OCI-LY7 (cell line): ENCODE measurements at regions not wholly inside any gene's neighbourhood (a gene's known extent, or its start where the extent isn't known, plus 50 kb on each side); places are given as distances from the start of the nearest gene placed in this dataset.

Source experiments
- BruUV-seq: library from RNA; stranded (reverse); fragments of 400-500 nt; replicated peaks from 2 replicates; lab custom pipeline; 2021; lab: Mats Ljungman, UMichigan
- CTCF ChIA-PET: fragments of 300-600 bp; sonication (Branson Sonifier 250); formaldehyde crosslinking; loops from one replicate; lab custom pipeline; 2022; ENCODE audit warnings: antibody characterized with exemption; ENCODE audit not compliant: unreplicated experiment; lab: Charles Lee
- POLR2A ChIA-PET: fragments of 300-600 bp; sonication (Branson Sonifier 250); formaldehyde crosslinking; loops from one replicate; lab custom pipeline; 2022; ENCODE audit warnings: antibody characterized with exemption; lab: Charles Lee
- DNase-seq: peaks from one replicate; pipeline ENCODE4 v3.0.0-alpha.2; 2015; ENCODE audit warnings: low spot score
- H2AFZ ChIP-seq: fragments of 200-600 bp; sonication (generic), shearing (Covaris generic); 2 replicates; pipeline ENCODE4 v1.6.1; 2014; ENCODE audit warnings: mild to moderate bottlenecking, antibody characterized with exemption, low read length, moderate library complexity
- H3K27ac ChIP-seq: fragments of 200-600 bp; sonication (generic); 2 replicates; pipeline ENCODE4 v1.5.1; 2014; ENCODE audit warnings: mixed run types, low read depth, mild to moderate bottlenecking, moderate library complexity, low read length, inconsistent platforms; ENCODE audit not compliant: poor library complexity, severe bottlenecking
- H3K36me3 ChIP-seq: fragments of 200-600 bp; sonication (generic); 2 replicates; pipeline ENCODE4 v1.6.1; 2014; ENCODE audit warnings: mild to moderate bottlenecking, antibody characterized with exemption, low read length, moderate library complexity, mixed read lengths; ENCODE audit not compliant: insufficient read depth
- H3K4me1 ChIP-seq: fragments of 200-600 bp; sonication (generic); 2 replicates; pipeline ENCODE4 v1.5.1; 2014; ENCODE audit warnings: mild to moderate bottlenecking, low read length; ENCODE audit not compliant: insufficient read depth, poor library complexity, severe bottlenecking
- H3K4me2 ChIP-seq: fragments of 200-600 bp; sonication (generic); 2 replicates; pipeline ENCODE4 v1.6.1; 2014; ENCODE audit warnings: mild to moderate bottlenecking, low read length
- H3K4me3 ChIP-seq: fragments of 200-600 bp; sonication (generic); 2 replicates; pipeline ENCODE4 v1.5.1; 2014; ENCODE audit warnings: mild to moderate bottlenecking, low read depth, low read length; ENCODE audit not compliant: poor library complexity, severe bottlenecking
- H3K79me2 ChIP-seq: fragments of 200-600 bp; sonication (generic); 2 replicates; pipeline ENCODE4 v1.6.1; 2016; ENCODE audit warnings: low read depth, mild to moderate bottlenecking, low read length, moderate library complexity, mixed read lengths; ENCODE audit not compliant: insufficient read depth
- H3K9me2 ChIP-seq: fragments of 200-600 bp; sonication (generic); 2 replicates; pipeline ENCODE4 v1.6.1; 2016; ENCODE audit warnings: mild to moderate bottlenecking, low read length, mixed read lengths; ENCODE audit not compliant: insufficient read depth
- H3K9me3 ChIP-seq: fragments of 200-600 bp; sonication (generic); 2 replicates; pipeline ENCODE4 v1.6.1; 2014; ENCODE audit warnings: mild to moderate bottlenecking, mixed run types, low read length, mixed read lengths
- H4K20me1 ChIP-seq: fragments of 200-600 bp; sonication (generic); 2 replicates; pipeline ENCODE4 v1.6.1; 2014; ENCODE audit warnings: mild to moderate bottlenecking, antibody characterized with exemption, low read length, moderate library complexity, mixed read lengths; ENCODE audit not compliant: insufficient read depth
- CTCF ChIP-seq: fragments of 200-600 bp; sonication (generic); conservative IDR thresholded peaks from 2 replicates; pipeline ENCODE4 v1.5.1; 2014; ENCODE audit warnings: mild to moderate bottlenecking, antibody characterized with exemption, low read length, moderate library complexity, mixed read lengths
- EZH2phosphoT487 ChIP-seq: fragments of 200-600 bp; sonication (generic); IDR thresholded peaks from 2 replicates; pipeline ENCODE4 v1.6.1; 2018; ENCODE audit warnings: low read depth, borderline replicate concordance, mild to moderate bottlenecking, mixed run types, antibody characterized with exemption, low read length, moderate library complexity, mixed read lengths
- intact Hi-C: fragments of 100-400 bp; cut with micrococcal nuclease; formaldehyde crosslinking; loops from one replicate; pipeline ENCODE4 v1.10.0; 2022; ENCODE audit not compliant: unreplicated experiment

GRCh38 chr11:115843111-115843510, 338.9 kb upstream of the CADM1 start:
- Histone ChIP-seq H3K27ac (no peak overlapping the region), H3K79me2 (no peaks in the 10 kb centered on the region), H3K9me3 (no peaks in the 10 kb centered on the region), H3K36me3 (no peaks in the 10 kb centered on the region), H3K9me2 (no peaks in the 10 kb centered on the region), H3K4me3 (no peak overlapping the region), H4K20me1 (no peaks in the 10 kb centered on the region), H3K4me1 (no peaks in the 10 kb centered on the region), H2AFZ (no peak overlapping the region), H3K4me2 (no peak overlapping the region)
- TF ChIP-seq EZH2phosphoT487 (no peak), CTCF (no peak)
- intact Hi-C loops = no loop called here
- no TSS peak for BruUV-seq
- CTCF ChIA-PET = no interaction called here
- DNase-seq = no peak
- POLR2A ChIA-PET = no interaction called here

GRCh38 chr11:115820026-115820425, 315.8 kb upstream of the CADM1 start:
- H3K9me3 ChIP-seq = 0 out of 2 replicates have a peak, but pooled peaks cover 10% of the 10 kb centered on the region
- no peaks in the 10 kb centered on the region for H3K9me2 ChIP-seq
- H3K36me3 ChIP-seq = no peaks in the 10 kb centered on the region
- BruUV-seq = no TSS peak
- POLR2A ChIA-PET = interaction anchor here (0.8 kb wide), 1 partner anchor 10 kb away, joined by 3 read pairs; no protein-coding TSS in a partner anchor
- no peak for DNase-seq
- no peak overlapping the region for H2AFZ ChIP-seq
- no peaks in the 10 kb centered on the region for H3K4me1 ChIP-seq
- no peaks in the 10 kb centered on the region for H3K79me2 ChIP-seq
- no peak for TF ChIP-seq CTCF
- TF ChIP-seq EZH2phosphoT487 = no peak
- H4K20me1 ChIP-seq = no peaks in the 10 kb centered on the region
- H3K4me2 ChIP-seq = no peak overlapping the region
- intact Hi-C loops = no loop called here
- H3K27ac ChIP-seq = no peak overlapping the region
- CTCF ChIA-PET = no interaction called here
- H3K4me3 ChIP-seq = no peak overlapping the region

GRCh38 chr11:115819014-115819413, 314.8 kb upstream of the CADM1 start:
- intact Hi-C loops = no loop called here
- Histone ChIP-seq H3K4me2 (no peak overlapping the region), H3K4me3 (no peak overlapping the region), H3K9me2 (no peaks in the 10 kb centered on the region), H3K4me1 (no peaks in the 10 kb centered on the region), H2AFZ (no peak overlapping the region), H3K79me2 (no peaks in the 10 kb centered on the region), H3K36me3 (no peaks in the 10 kb centered on the region), H4K20me1 (no peaks in the 10 kb centered on the region), H3K27ac (no peak overlapping the region), H3K9me3 (0 out of 2 replicates have a peak, but pooled peaks cover 10% of the 10 kb centered on the region)
- TF ChIP-seq EZH2phosphoT487 (no peak), CTCF (no peak)
- ChIA-PET POLR2A (no interaction called here), CTCF (no interaction called here)
- no peak for DNase-seq
- no TSS peak for BruUV-seq
